Rectal smooth muscle tissue (tissue), 1 donor: ENCODE measurements at regions not wholly inside any gene's neighbourhood (a gene's known extent, or its start where the extent isn't known, plus 50 kb on each side); places are given as distances from the start of the nearest gene placed in this dataset.

Experiments
- H3K27ac ChIP-seq: one replicate; pipeline ENCODE4 v1.7.0; 2013; ENCODE audit warnings: low read depth, low read length, inconsistent platforms
- H3K27me3 ChIP-seq: one replicate; pipeline ENCODE4 v1.7.0; 2013; ENCODE audit warnings: low read length; ENCODE audit not compliant: control insufficient read depth, insufficient read depth
- H3K36me3 ChIP-seq: one replicate; pipeline ENCODE4 v1.7.0; 2013; ENCODE audit warnings: low read length; ENCODE audit not compliant: control insufficient read depth, insufficient read depth
- H3K4me1 ChIP-seq: one replicate; pipeline ENCODE4 v1.7.0; 2013; ENCODE audit warnings: low read length; ENCODE audit not compliant: control insufficient read depth, insufficient read depth
- H3K4me3 ChIP-seq: one replicate; pipeline ENCODE4 v1.7.0; 2013; ENCODE audit warnings: low read length
- H3K9ac ChIP-seq: one replicate; pipeline ENCODE4 v1.7.0; 2013; ENCODE audit warnings: low read length

GRCh38 chr18:33934258-33934657 lies 290.5 kb downstream of the NOL4 start:
- Histone ChIP-seq H3K4me3 (no peak overlapping the region), H3K36me3 (no peaks in the 10 kb centered on the region), H3K9ac (no peak overlapping the region), H3K27me3 (no peaks in the 10 kb centered on the region), H3K4me1 (no peaks in the 10 kb centered on the region), H3K27ac (no peak overlapping the region)

- H3K4me3 ChIP-seq: no peak overlapping the region
- no peak overlapping the region for H3K27ac ChIP-seq
- no peak overlapping the region for H3K9ac ChIP-seq
- no peaks in the 10 kb centered on the region for H3K4me1 ChIP-seq
- no peaks in the 10 kb centered on the region for H3K36me3 ChIP-seq
- no peaks in the 10 kb centered on the region for H3K27me3 ChIP-seq
Measured at GRCh38 chr18:33928231-33928630, 296.5 kb downstream of the NOL4 start.

GRCh38 chr18:33924576-33924975 lies 300.1 kb downstream of the NOL4 start:
- Histone ChIP-seq H3K27ac (no peak overlapping the region), H3K36me3 (no peaks in the 10 kb centered on the region), H3K4me1 (no peaks in the 10 kb centered on the region), H3K4me3 (no peak overlapping the region), H3K9ac (no peak overlapping the region), H3K27me3 (no peaks in the 10 kb centered on the region)

GRCh38 chr18:33923980-33924379 lies 300.7 kb downstream of the NOL4 start:
- no peak overlapping the region for H3K9ac ChIP-seq
- no peaks in the 10 kb centered on the region for H3K36me3 ChIP-seq
- no peaks in the 10 kb centered on the region for H3K4me1 ChIP-seq
- no peaks in the 10 kb centered on the region for H3K27me3 ChIP-seq
- H3K4me3 ChIP-seq: no peak overlapping the region
- no peak overlapping the region for H3K27ac ChIP-seq

- Histone ChIP-seq H3K9ac (no peak overlapping the region), H3K4me3 (no peak overlapping the region), H3K4me1 (no peaks in the 10 kb centered on the region), H3K36me3 (no peaks in the 10 kb centered on the region), H3K27me3 (no peaks in the 10 kb centered on the region), H3K27ac (no peak overlapping the region)
Measured at GRCh38 chr18:33918571-33918970, 306.1 kb downstream of the NOL4 start.

GRCh38 chr18:33916200-33916599 lies 308.5 kb downstream of the NOL4 start:
- Histone ChIP-seq H3K4me1 (no peaks in the 10 kb centered on the region), H3K9ac (no peak overlapping the region), H3K27ac (no peak overlapping the region), H3K36me3 (no peaks in the 10 kb centered on the region), H3K27me3 (no peaks in the 10 kb centered on the region), H3K4me3 (no peak overlapping the region)

GRCh38 chr18:33914399-33914798 lies 310.3 kb downstream of the NOL4 start:
- Histone ChIP-seq H3K4me3 (no peak overlapping the region), H3K27ac (no peak overlapping the region), H3K4me1 (no peaks in the 10 kb centered on the region), H3K9ac (no peak overlapping the region), H3K27me3 (no peaks in the 10 kb centered on the region), H3K36me3 (no peaks in the 10 kb centered on the region)

GRCh38 chr18:33906046-33906445 lies 318.7 kb downstream of the NOL4 start:
- Histone ChIP-seq H3K4me3 (no peak overlapping the region), H3K27ac (no peak overlapping the region), H3K9ac (no peak overlapping the region), H3K27me3 (no peaks in the 10 kb centered on the region), H3K36me3 (no peaks in the 10 kb centered on the region), H3K4me1 (no peaks in the 10 kb centered on the region)

GRCh38 chr18:33901894-33902512 lies 322.7 kb downstream of the NOL4 start:
- Histone ChIP-seq H3K27ac (no peak overlapping the region), H3K36me3 (no peaks in the 10 kb centered on the region), H3K4me1 (no peaks in the 10 kb centered on the region), H3K27me3 (no peaks in the 10 kb centered on the region), H3K4me3 (no peak overlapping the region), H3K9ac (no peak overlapping the region)

GRCh38 chr18:33900638-33901037 lies 322.6 kb downstream of the ASXL3 start:
- Histone ChIP-seq H3K36me3 (no peaks in the 10 kb centered on the region), H3K27ac (no peak overlapping the region), H3K4me1 (no peaks in the 10 kb centered on the region), H3K27me3 (no peaks in the 10 kb centered on the region), H3K4me3 (no peak overlapping the region), H3K9ac (no peak overlapping the region)

GRCh38 chr18:33898427-33898826 lies 320.4 kb downstream of the ASXL3 start:
- H3K27ac ChIP-seq: no peak overlapping the region
- H3K9ac ChIP-seq: no peak overlapping the region
- H3K27me3 ChIP-seq: no peaks in the 10 kb centered on the region
- H3K4me1 ChIP-seq: no peaks in the 10 kb centered on the region
- H3K36me3 ChIP-seq: no peaks in the 10 kb centered on the region
- H3K4me3 ChIP-seq: no peak overlapping the region

- Histone ChIP-seq H3K4me1 (no peaks in the 10 kb centered on the region), H3K27me3 (no peaks in the 10 kb centered on the region), H3K9ac (no peak overlapping the region), H3K27ac (no peak overlapping the region), H3K36me3 (no peaks in the 10 kb centered on the region), H3K4me3 (no peak overlapping the region)
Measured at GRCh38 chr18:33878213-33878612, 300.2 kb downstream of the ASXL3 start.

- no peaks in the 10 kb centered on the region for H3K27me3 ChIP-seq
- H3K36me3 ChIP-seq: no peaks in the 10 kb centered on the region
- H3K4me3 ChIP-seq: no peak overlapping the region
- H3K27ac ChIP-seq: no peak overlapping the region
- peaks cover 5% of the 10 kb centered on the region for H3K4me1 ChIP-seq
- H3K9ac ChIP-seq: no peak overlapping the region
Measured at GRCh38 chr18:33875029-33875565, 297.1 kb downstream of the ASXL3 start.
